SK-N-SH treated with all-trans-retinoic acid at 6 μM for 48 hours (cell line): ENCODE measurements at regions not wholly inside any gene's neighbourhood (a gene's known extent, or its start where the extent isn't known, plus 50 kb on each side); places are given as distances from the start of the nearest gene placed in this dataset.

Experiments used
- GLIS3 ChIP-seq: fragments of 250-450 bp; sonication (Bioruptor Pico); IDR thresholded peaks from 2 replicates; pipeline ENCODE4 v1.5.0; 2020; ENCODE audit warnings: mild to moderate bottlenecking, moderate library complexity
- ZNF8 ChIP-seq: fragments of 450-650 bp; formaldehyde crosslinking; IDR thresholded peaks from 2 replicates; pipeline ENCODE4 v1.5.0; 2020; ENCODE audit warnings: mild to moderate bottlenecking, moderate library complexity

DNA sequence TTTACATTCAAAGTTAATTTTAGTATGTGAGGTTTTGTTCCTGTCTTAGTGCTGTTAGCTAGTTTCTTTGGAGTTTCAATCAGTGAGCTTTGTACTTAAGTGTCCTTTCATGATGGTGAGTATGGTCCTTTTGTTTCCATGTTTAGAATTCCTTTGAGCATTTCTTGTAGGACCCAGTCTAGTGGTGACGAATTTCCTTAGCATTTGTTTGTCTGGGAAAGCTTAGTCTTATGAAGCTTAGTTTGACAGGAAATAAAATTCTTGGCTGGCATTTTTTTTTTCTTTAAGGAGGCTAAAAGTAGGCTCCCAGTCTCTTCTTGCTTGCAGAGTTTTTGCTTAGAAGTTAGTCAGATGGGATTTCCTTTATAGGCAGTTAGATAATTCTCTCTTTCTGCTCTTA lies 209.2 kb upstream of the SEMA3C start:
- TF ChIP-seq ZNF8 (CRISPR knock-in tag) (no peak), GLIS3 (CRISPR knock-in tag) (no peak)
